RWPE2 (cell line): ENCODE measurements at regions not wholly inside any gene's neighbourhood (a gene's known extent, or its start where the extent isn't known, plus 50 kb on each side); places are given as distances from the start of the nearest gene placed in this dataset.

Source experiments
- ATAC-seq: fragments of 200-7000 bp; cut with Tn5 transposase; 3 replicates; pipeline ENCODE4 v1.9.1; 2021; ENCODE audit warnings: low read depth
- DNase-seq: peaks from one replicate; pipeline ENCODE4 v3.0.0-alpha.2; 2020; ENCODE audit warnings: low spot score
- H3K27ac ChIP-seq: fragments of 450-650 bp; 2 replicates; pipeline ENCODE4 v1.5.1; 2017; ENCODE audit warnings: mild to moderate bottlenecking; ENCODE audit not compliant: poor library complexity, severe bottlenecking
- H3K27me3 ChIP-seq: fragments of 250-450 bp; sonication (Bioruptor Pico); 2 replicates; pipeline ENCODE4 v1.5.1; 2021; ENCODE audit warnings: mild to moderate bottlenecking, moderate library complexity; ENCODE audit not compliant: insufficient read depth, poor library complexity, severe bottlenecking
- H3K36me3 ChIP-seq: fragments of 250-450 bp; sonication (Bioruptor Pico); 2 replicates; pipeline ENCODE4 v1.5.1; 2020; ENCODE audit warnings: low read depth, mild to moderate bottlenecking, moderate library complexity
- H3K4me1 ChIP-seq: fragments of 250-450 bp; sonication (Bioruptor Pico); 2 replicates; pipeline ENCODE4 v1.5.1; 2021; ENCODE audit warnings: mild to moderate bottlenecking, moderate library complexity; ENCODE audit not compliant: insufficient read depth, poor library complexity, severe bottlenecking
- H3K4me3 ChIP-seq: fragments of 250-450 bp; sonication (Bioruptor Pico); 2 replicates; pipeline ENCODE4 v1.5.1; 2021; ENCODE audit warnings: mild to moderate bottlenecking, moderate library complexity; ENCODE audit not compliant: severe bottlenecking
- H3K9me3 ChIP-seq: fragments of 250-450 bp; sonication (Bioruptor Pico); 2 replicates; pipeline ENCODE4 v1.5.1; 2021; ENCODE audit warnings: mild to moderate bottlenecking, moderate library complexity; ENCODE audit not compliant: severe bottlenecking
- CTCF ChIP-seq: fragments of 450-650 bp; IDR thresholded peaks from one replicate; pipeline ENCODE4 v1.5.1; 2017; ENCODE audit warnings: mild to moderate bottlenecking, moderate library complexity; ENCODE audit not compliant: poor library complexity, severe bottlenecking

- H3K27ac ChIP-seq: no peak overlapping the region
- no peaks in the 10 kb centered on the region for H3K27me3 ChIP-seq
- no peaks in the 10 kb centered on the region for H3K36me3 ChIP-seq
- ATAC-seq (no peak), DNase-seq (no peak)
- no peak overlapping the region for H3K4me3 ChIP-seq
- H3K9me3 ChIP-seq: no peaks in the 10 kb centered on the region
- TF ChIP-seq CTCF: no peak
- H3K4me1 ChIP-seq: no peaks in the 10 kb centered on the region
Observed at GRCh38 chr6:90939906-90940305, 353.0 kb upstream of the MAP3K7 start.

GRCh38 chr6:90938122-90938521, 351.2 kb upstream of the MAP3K7 start:
- Histone ChIP-seq H3K27me3 (no peaks in the 10 kb centered on the region), H3K4me3 (no peak overlapping the region), H3K9me3 (no peaks in the 10 kb centered on the region), H3K27ac (no peak overlapping the region), H3K36me3 (no peaks in the 10 kb centered on the region), H3K4me1 (no peaks in the 10 kb centered on the region)
- ATAC-seq (no peak), DNase-seq (no peak)
- no peak for TF ChIP-seq CTCF

- no peaks in the 10 kb centered on the region for H3K9me3 ChIP-seq
- no peak overlapping the region for H3K27ac ChIP-seq
- no peaks in the 10 kb centered on the region for H3K36me3 ChIP-seq
- TF ChIP-seq CTCF: no peak
- H3K4me3 ChIP-seq: no peak overlapping the region
- no peak for ATAC-seq
- DNase-seq: no peak
- H3K4me1 ChIP-seq: no peaks in the 10 kb centered on the region
- H3K27me3 ChIP-seq: no peaks in the 10 kb centered on the region
Observed at GRCh38 chr6:90936286-90936685, 349.4 kb upstream of the MAP3K7 start.

GRCh38 chr6:90934966-90935365, 348.1 kb upstream of the MAP3K7 start:
- H3K27me3 ChIP-seq: no peaks in the 10 kb centered on the region
- DNase-seq (no peak), ATAC-seq (no peak)
- H3K4me1 ChIP-seq: no peaks in the 10 kb centered on the region
- H3K4me3 ChIP-seq: no peak overlapping the region
- no peaks in the 10 kb centered on the region for H3K9me3 ChIP-seq
- no peak for TF ChIP-seq CTCF
- H3K36me3 ChIP-seq: no peaks in the 10 kb centered on the region
- H3K27ac ChIP-seq: no peak overlapping the region

GRCh38 chr6:90934081-90934480, 347.2 kb upstream of the MAP3K7 start:
- ATAC-seq (no peak), DNase-seq (no peak)
- Histone ChIP-seq H3K4me3 (no peak overlapping the region), H3K27me3 (no peaks in the 10 kb centered on the region), H3K27ac (no peak overlapping the region), H3K36me3 (no peaks in the 10 kb centered on the region), H3K4me1 (no peaks in the 10 kb centered on the region), H3K9me3 (no peaks in the 10 kb centered on the region)
- no peak for TF ChIP-seq CTCF
